ENCODE measurements at regions not wholly inside any gene's neighbourhood (a gene's known extent, or its start where the extent isn't known, plus 50 kb on each side); places are given as distances from the start of the nearest gene placed in this dataset.

DNA sequence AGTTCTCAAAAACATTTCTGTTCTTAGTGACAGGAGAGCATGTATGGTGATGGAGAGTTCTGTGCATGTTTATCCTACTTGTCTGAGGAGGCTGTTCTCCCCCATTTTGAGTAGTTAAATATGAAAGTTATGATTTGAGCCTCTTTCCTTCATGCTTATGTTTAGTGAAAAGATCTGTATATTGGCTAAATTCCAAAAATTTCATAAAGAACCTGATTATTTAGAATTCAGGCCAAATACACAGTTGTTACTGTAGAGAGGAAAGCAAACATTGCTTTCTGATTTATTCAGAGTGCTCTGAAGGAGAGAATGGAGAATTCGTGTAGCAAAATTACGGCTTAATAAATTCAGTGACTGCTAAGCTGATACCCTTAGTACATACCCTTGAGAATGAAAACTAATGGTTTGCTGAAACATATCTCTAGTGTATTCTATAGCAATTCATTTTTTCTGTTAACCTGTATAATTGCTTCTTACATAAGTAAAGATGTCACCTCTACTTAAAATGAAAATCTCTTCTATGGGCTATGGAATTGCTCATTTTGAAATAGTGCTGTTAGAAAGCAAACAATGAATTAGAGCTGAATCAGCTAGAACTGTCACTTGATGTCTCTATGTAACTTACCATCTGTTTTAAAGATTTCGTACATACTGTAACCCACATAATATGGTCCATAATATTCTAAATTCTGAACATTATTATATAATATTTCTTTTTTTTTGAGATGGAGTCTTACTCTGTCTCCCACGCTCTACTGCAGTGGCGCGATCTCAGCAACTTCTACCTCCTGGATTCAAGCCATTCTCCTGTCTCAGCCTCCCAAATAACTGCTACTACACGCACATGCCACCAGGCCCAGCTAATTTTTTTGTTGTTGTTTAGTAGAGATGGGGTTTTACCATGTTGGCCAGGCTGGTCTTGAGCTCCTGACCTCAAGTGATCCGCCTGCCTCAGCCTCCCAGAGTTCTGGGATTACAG, 417.0 kb upstream of the RGS6 start:
- no peak for DNase-seq

DNA sequence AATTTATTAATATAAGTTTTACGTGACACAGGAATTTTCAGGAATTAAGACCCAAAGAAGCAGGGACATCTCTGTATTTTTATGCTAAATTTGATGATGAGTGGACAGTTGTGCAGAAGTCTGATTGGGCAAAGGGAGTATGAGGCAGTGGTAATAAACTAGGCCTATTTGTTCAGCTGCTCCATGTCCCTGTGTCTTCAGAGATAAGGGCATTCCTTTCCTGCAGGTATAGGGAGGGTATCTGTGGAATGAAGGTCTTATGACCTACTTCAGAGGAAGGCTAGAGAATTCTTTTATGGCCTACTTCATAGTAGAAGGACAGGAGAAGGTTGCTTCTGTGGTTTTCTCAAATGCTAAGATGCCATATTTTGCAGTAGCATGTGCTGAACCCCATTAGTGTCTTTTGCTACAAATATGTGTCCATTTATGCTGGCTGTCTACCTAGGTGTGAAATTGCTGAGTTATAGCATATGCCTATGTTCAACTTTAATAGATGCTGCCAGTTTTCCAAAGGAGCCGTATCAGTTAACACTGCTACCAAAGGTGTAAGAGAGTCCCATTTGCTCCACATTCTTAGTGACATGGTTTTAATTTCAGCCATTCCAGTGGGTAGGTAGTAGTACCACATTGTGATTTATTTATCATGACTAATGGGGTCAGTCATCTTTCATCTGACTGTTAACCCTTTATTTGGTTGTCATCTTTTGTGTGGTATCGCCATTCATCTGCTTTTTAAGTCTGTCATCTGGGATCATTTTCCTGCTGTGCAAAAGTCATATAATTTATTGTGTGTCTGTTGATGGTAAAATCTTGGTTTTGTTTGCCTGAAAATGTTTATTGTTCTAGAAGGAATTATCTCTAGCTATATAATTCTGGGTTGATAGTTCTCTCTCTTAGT, 410.7 kb upstream of the RGS6 start:
- DNase-seq, result no peak

DNA sequence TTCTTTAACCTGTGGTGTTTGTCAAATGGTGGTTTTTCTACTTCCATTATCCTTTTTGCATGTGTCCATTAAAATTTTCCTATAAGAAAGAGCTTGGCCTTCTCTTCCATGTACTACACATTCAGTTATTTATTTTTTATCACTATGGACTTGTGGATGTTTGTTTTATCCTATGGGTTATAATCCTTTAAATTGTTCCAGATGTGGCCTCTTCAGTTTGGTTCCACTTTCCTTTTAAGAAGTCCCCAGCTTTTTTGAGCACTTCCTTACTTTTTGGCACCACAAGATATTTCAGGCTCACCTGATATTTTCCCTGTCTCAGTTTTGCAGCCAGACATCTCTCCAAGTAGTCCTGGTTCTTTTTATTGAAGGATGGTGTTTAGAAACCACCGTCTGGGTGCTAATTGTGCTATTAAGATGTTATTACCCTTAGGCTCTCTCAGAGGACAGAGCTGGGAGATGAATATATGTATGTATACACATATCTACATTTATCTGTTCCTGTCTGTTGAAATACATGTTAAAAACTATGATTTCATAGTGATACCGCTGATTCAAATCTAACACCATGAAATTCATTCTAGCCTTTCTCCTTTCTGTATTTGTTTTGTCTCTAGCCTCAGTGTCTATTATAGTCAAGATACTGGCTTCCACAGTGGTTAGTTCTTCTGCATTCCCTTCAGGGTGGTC, 408.5 kb upstream of the RGS6 start:
- DNase-seq, result no peak

DNA sequence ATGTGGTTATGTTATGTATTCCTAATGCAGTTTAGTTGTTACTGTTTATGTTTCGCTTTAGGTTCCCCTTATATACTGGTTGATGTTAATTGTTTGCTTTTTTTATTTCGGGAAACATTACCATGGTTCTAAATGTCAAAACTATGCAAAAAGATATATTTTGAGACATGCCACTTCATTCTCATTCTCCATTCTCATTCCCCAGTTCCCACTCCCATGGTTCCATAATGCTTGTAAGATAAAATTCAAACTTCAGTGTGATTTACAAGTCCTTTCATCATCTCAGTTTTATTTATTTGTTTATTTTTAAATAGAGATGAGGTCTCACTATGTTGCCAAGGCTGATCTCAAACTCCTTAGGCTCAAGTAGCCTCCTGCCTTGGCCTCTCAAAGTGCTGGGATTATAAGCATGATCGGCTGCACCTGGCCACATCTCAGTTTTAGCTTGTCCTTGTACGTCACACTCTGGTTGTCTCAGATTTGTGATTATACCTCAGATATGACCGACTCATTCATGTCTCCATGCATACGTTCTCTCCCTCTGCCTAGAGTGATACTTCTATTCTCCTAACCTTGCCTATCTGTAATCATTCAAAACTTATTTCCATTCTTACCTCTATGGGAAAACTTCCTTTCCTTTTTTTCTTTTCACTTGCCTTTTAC, 407.8 kb upstream of the RGS6 start:
- no peak for DNase-seq

DNA sequence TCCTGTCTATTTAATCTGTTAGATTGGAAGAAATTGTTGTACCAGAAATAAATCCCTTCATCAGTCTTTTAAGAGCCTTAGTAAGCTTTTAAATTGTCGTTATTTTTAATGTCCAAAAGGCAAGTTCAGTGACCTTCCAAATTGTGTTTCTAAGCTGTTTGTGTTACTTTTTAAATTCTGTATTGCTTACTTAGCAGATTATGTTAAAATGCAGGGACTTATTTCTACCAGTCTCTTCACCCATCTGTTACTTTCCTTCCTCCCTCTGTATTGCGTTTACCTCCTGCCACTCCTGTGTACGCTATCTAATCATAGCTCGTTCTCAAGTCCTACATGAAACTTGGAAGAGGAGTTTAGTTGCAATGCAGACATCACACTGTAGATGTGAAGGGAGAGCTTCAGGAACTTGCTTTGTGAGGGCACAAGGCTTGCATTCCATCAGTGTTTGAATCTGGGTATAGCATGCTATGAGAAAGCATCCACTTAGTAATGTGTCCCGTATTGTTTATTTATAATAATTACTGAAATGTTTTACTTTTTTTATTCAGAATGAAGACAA, 406.5 kb upstream of the RGS6 start:
- no peak for DNase-seq

DNA sequence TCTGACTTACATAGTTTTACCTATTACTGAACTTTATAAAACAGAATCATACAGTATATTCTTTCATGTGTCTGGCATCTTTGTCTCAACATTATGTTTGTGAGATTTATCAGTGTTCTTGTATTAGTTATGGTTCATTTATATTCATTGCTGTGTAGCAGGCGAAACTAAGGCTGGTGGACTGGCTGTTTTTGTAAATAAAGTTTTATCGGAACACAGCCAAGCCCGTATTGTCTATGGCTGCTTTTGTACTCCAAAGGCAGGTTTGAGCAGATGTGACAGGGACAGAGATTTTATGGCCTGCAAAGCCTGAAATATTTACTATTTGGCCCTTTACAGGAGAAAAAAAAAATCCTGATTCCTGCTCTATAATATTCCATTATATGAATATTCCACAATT, 405.8 kb upstream of the RGS6 start:
- no peak for DNase-seq

DNA sequence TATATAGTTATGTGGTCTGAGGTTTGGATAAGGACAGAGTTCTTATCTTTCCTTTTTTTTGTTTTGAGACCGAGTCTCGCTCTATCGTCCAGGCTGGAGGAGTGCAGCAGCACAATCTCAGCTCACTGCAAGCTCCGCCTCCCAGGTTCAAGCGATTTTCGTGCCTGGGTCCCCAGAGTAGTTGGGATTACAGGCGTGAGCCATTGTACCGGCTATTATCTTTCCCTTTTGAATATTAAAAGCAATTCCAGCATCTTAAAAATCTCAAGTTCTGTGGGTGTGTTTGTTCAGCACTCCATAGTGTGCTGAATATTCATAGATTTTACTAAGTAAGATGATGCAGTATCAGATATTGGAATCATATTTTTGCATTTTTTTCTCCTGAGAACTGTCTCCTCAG, 404.4 kb upstream of the RGS6 start:
- no peak for DNase-seq

DNA sequence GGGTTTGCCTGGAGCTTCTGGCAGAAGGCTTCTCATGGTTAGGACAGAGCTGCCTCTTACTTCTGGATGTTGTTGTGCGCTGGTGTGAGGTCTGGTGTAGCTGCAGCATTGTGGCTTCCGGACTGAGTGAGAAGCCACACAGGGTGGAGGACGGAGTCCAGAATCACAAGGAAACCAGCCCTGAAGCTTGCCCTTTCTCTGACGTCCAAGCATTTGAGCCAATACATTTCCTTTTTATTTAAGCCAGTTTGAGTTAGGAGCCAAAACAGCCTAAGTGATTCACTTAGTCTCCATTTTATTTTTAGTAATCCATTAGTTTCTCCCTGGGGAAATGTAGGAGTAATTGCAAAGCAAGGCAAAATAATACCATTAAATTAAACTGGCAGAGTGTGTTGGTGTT, 402.4 kb upstream of the RGS6 start:
- DNase-seq, result peak; percentile 17

DNA sequence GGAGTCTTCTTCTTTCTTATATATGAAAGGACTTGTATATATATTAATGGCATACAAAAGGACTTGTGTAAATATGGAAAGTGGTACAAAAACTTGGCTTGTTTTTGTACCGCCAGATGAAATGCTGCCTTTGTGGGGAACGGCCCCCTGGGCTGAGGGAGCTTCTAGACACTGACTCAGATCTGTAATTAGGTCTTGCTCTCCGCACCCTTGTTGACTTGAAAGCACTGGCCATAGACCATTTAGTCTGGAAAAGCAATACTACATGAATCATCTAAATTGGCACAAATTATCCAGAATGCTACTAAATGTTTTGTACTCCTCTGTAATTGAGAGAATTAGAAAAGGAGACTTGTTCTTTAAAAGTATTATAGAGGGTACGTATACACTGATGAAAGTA, 399.9 kb upstream of the RGS6 start:
- no peak for DNase-seq

DNA sequence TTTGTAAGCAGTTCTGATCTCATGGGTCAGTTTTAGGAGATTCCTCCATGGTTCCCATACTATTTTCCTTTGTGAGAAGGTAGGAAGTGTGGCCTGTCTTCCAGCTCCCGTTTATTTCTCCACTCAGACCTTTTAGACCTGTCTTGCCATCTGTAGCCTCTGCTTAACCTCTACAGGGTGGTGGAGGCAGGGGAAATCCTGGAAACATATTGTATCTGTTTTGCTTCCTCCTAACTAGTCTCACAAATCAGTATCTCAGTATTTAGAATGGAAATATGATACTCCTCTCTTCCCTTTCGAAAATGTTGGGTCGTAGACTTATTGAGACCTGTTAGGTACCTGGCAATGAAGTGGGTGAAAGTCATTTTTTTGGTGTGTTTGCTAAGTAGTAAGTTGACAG, 399.4 kb upstream of the RGS6 start:
- DNase-seq, result no peak

DNA sequence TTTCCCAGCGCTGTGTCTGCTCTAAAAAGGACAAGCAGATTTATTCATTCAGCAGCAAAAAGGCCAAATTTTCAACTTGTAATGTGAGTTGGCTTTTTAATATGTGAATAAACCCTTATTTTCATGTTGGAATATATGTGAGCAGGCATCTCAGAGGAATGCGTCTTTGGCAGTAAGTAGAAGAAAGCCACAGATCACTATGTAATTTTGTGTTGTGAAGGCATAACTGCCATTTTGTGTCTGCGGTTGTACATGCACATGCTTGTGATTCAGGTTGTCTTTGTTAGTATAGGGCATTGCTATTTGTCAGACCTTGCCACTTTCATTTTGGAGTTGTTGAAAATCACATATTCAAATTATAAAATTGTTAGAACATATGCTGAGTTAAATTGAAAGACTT, 398.8 kb upstream of the RGS6 start:
- no peak for DNase-seq

DNA sequence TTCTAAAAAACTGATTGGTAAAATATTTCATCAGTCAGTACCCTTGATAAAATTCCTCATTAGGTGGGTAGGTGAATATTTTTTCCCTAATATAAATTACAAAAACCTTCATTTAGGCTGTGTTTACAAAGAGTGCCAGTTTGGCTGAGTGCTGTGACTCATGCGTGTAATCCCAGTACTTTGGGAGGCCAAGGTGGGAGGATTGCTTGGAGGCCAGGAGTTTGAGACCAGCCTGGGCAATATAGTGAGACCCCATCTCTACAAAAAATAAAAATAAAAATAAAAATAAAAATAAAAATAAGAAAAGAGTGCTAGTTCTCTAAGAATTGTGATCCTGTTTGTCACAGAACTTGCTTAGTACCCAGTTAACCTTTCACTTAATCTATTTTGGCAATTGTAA, 398.4 kb upstream of the RGS6 start:
- no peak for DNase-seq

DNA sequence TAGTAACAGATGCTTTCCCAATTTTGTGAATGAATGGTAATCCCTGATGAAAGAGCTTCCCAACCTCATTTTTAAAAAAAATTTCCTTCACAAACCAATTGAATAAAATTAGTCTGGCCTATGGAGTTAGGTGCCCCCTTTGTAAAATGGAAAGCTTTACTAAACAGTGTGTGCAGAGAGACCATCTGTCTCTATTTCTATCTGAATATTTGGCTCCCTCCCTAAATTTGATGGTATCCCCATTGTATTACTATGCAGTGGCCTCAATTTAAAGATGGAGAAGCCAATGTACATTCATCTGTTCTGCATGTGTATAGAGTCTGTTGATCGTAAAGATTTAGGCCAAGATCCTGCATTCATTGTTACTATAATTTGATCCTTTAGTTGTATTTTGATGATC, 397.7 kb upstream of the RGS6 start:
- DNase-seq, result no peak

DNA sequence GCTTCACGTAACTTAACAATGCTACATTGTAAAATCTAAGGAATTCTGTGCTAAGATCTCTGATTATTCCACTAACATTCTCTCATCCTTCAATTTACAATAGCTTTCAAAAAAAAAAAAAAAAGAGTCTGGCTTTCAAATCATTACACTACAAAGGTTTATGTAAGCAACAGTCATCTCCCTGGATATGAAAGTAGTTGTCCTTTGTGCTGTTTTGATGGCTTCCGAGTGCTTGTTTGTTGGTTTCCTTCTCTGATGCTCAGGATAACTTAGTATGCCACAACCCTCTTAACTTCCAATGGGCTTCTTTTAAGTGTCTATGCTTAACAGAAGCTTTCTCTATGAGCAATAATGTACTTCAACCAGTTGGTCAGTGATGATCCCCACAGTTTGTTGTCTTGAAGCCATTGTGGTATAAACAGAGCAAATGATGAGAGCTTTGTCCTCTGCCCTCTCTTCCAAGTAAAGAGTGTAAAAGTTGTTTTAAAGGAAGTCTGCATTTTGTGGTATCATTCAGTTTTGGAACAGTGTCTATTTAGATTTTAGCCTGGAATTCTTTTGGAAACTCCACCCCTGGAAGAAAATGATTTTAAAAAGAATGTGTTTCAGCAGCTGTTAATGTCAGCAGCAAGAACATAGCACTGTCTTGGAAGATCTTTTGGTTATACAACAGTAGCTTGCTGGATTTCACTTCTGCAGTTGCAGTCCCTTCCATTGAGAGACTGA, 396.1 kb upstream of the RGS6 start:
- no peak for DNase-seq

DNA sequence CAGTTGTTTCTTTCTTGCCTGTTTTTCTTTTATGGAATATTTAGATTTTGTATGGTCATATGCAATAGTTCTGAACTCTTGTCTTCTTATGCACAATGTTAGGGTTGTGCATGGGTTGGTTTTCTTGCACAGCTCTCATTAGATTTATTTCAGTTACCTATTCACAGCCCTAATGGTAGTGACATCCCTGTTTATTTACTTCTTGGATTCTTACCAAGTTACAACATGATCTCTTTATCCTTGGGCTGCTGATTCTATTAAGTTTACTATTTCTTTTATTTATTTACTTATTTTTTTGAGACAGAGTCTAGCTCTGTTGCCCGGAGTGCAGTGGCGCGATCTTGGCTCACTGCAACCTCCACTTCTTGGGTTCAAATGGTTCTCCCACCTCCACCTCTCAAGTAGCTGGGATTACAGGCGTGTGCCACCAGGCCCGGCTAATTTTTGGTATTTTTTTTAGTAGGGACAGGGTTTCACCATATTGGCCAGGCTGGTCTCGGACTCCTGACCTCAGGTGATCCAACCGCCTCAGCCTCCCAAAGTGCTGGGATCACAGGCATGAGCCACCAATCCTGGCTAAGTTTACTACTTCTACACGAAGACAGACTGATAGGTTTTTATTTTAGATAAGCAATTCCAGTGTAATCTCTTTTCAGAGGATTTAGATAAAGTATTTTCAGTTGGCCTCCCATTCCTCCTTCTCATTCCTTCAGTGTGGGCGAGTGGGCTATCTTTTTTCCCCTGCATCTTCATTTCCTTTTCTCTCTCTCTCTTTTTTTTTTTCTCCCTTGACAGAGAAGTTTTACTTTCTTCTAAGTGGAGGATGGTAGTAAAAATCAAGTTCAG, 395.1 kb upstream of the RGS6 start:
- no peak for DNase-seq

DNA sequence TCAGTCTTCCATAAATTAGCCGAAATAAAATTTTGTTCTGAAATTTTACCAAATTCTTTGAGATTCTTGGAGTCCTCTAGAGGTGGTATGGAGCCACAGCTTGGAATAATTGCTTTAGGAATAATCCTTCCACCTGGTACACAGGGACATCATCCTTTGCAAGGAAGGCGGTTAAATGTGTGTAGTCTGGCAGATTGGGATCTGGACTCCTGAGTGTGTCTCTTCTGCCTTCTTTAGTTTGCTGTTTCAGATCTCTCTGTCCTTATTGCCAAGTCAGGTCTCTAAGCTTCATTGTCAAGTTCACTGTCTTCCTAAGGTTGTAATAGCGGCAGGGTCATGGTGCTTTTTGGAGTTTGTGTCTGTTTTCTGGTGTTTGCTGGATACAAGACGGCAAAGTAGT, 393.9 kb upstream of the RGS6 start:
- no peak for DNase-seq

DNA sequence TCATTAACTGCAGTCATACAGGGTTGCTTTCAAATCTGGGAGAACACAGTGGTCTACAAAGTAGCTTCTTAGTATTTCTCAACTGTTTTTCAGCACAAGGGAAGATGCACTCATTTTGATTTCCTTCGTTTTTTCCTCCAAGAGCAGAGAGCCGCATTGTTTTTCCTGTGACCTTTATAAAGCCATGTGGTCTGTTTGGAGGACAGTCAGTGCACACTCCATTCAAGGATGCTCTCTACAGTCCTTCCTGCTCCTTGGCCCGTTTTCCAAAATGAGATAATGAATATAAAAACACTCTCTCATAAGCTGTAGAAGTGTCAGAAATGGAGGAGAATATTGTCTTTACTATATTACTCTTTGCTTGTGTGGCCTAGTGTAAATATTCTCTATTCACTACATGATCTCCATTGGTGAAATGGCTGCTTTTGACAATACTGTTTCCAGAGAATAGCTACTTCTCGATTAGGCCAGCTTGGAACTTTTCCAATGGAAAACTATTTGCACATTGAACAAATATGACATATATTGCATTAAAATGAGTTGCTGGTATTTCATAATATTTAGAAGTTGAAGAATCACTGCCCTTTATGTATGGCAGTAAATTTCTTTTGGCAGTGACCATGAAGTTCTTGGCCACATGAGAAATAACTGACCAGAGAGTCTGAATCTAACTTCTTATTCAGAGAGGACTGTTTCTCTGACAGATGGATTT, 393.1 kb upstream of the RGS6 start:
- DNase-seq, result no peak

DNA sequence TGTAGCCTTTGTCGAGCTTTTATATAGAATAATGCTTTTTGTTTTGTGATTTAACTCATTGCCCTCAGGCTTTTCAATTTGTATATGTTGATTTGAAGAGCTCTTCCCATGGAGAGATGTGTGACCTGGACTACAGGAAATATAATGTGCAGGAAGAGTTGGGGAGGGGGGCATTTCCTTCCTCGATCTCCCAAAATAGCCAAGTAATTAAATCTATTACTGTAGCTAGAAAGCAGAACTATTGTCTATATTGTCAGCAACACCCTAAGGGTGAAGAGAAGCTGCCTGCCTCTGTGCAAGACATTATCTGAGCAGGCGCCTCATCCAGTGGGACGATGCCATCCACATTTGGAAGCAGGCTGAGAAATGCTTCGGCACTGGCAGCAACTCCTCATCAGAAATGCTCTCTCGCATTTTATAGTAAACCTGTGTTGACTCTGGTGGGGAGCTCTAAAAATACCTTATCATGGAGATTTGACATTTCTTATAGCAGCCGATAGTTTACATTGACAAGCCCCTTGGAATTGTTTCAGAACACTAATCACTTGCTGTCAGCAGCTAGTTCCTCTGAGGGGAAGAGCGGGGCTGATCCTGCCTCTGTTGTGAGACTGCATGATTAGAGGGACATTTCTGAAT, 392.5 kb upstream of the RGS6 start:
- no peak for DNase-seq

DNA sequence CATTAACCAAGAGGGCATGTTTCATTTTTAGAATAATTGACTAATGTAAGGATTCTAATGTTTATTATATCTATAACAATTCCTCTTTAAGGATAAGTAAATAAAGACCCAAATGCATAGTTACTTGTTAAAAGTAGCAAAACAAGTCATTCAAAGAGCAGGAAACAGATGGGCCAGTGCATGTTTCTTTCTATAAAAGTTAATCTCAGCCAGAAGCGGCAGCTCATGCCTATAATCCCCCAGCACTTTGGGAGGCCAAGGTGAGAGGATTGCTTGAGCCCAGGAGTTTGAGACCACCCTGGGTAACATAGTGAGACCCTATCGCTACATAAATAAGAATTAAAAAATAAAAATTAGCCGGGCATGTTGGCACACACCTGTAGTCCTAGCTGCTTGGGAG, 391.0 kb upstream of the RGS6 start:
- no peak for DNase-seq
